A549 (cell line): ENCODE measurements at regions not wholly inside any gene's neighbourhood (a gene's known extent, or its start where the extent isn't known, plus 50 kb on each side); places are given as distances from the start of the nearest gene placed in this dataset.

Experiments
- ATOH8 ChIP-seq: fragments of 250-450 bp; sonication (Bioruptor Pico); IDR thresholded peaks from 2 replicates; pipeline ENCODE4 v1.5.0; 2020; ENCODE audit warnings: low read depth, mild to moderate bottlenecking, moderate library complexity
- CTCF ChIP-seq: fragments of >200 bp; sonication (Bioruptor Twin); formaldehyde crosslinking; IDR thresholded peaks from 3 replicates; pipeline ENCODE4 v1.5.1; 2016
- ELK1 ChIP-seq: fragments of 150-350 bp; IDR thresholded peaks from 2 replicates; pipeline ENCODE4 v1.6.1; 2014; ENCODE audit warnings: low read depth, mild to moderate bottlenecking, low read length
- EP300 ChIP-seq, 2 experiments: fragments of >200 bp; sonication (Bioruptor Twin); formaldehyde crosslinking; IDR thresholded peaks; 2 replicates in 1 of 2; 3 replicates in 1 of 2; pipeline ENCODE4 v1.6.1; 2016 to 2017
- HOXB13 ChIP-seq: fragments of 250-450 bp; sonication (Bioruptor Pico); IDR thresholded peaks from 2 replicates; pipeline ENCODE4 v1.5.0; 2020; ENCODE audit warnings: low read depth, mild to moderate bottlenecking, moderate library complexity
- MYC ChIP-seq: IDR thresholded peaks from 2 replicates; pipeline ENCODE4 v1.6.1; 2012; ENCODE audit warnings: mild to moderate bottlenecking, inconsistent platforms, low read length, improper control_type of control experiment, borderline replicate concordance
- NPAS2 ChIP-seq: fragments of 250-450 bp; sonication (Bioruptor Pico); IDR thresholded peaks from 2 replicates; pipeline ENCODE4 v1.8.0; 2022; ENCODE audit warnings: mild to moderate bottlenecking, moderate library complexity, borderline replicate concordance
- POLR2A ChIP-seq: IDR thresholded peaks from 2 replicates; pipeline ENCODE4 v1.6.1; 2012; ENCODE audit warnings: mild to moderate bottlenecking, low read length
- POLR2AphosphoS2 ChIP-seq: conservative IDR thresholded peaks from 2 replicates; pipeline ENCODE4 v1.6.1; 2012; ENCODE audit warnings: low read length, improper control_type of control experiment, inconsistent platforms
- RNF2 ChIP-seq: fragments of 200-600 bp; sonication (generic); IDR thresholded peaks from 2 replicates; pipeline ENCODE4 v1.6.1; 2016; ENCODE audit warnings: low read depth, mild to moderate bottlenecking, antibody characterized with exemption, moderate library complexity, borderline replicate concordance

GRCh38 chr9:7936163-7936562 is 136.6 kb upstream of the DMAC1 start:
- no peak for TF ChIP-seq CTCF
- TF ChIP-seq RNF2: no peak
- no peak for TF ChIP-seq ATOH8 (CRISPR knock-in tag)
- no peak for TF ChIP-seq POLR2AphosphoS2
- no peak for TF ChIP-seq ELK1
- TF ChIP-seq EP300 (IDR thresholded peaks at IDR 0.05): no peak
- no peak for TF ChIP-seq HOXB13 (CRISPR knock-in tag)
- no peak for TF ChIP-seq NPAS2 (CRISPR knock-in tag)
- TF ChIP-seq MYC: no peak
- no peak for TF ChIP-seq POLR2A
